Vagina (tissue), 2 donors: ENCODE measurements at regions not wholly inside any gene's neighbourhood (a gene's known extent, or its start where the extent isn't known, plus 50 kb on each side); places are given as distances from the start of the nearest gene placed in this dataset.

Experiments used
- CTCF ChIP-seq, 3 experiments: fragments of 450-650 bp in 2 of 3; fragments of 200-600 bp in 1 of 3; sonication (generic) in 1 of 3; IDR thresholded peaks; one replicate each; pipeline ENCODE4 v1.5.1; 2017 to 2019; ENCODE audit warnings: antibody characterized with exemption in 3 of 3, mild to moderate bottlenecking in 2 of 3, moderate library complexity in 2 of 3
- POLR2A ChIP-seq, 2 donors: fragments of 450-650 bp; IDR thresholded peaks; one replicate each; pipeline ENCODE4 v1.6.1; 2017; ENCODE audit warnings: antibody characterized with exemption in 2 of 2, mild to moderate bottlenecking in 2 of 2, moderate library complexity in 2 of 2

- TF ChIP-seq CTCF (IDR thresholded peaks at IDR 0.05), result no peak
- TF ChIP-seq POLR2A (IDR thresholded peaks at IDR 0.05), result no peak
Observed at GRCh38 chr15:21260966-21261395, 179.3 kb downstream of the POTEB3 start.
